ENCODE measurements at regions not wholly inside any gene's neighbourhood (a gene's known extent, or its start where the extent isn't known, plus 50 kb on each side); places are given as distances from the start of the nearest gene placed in this dataset.

DNA sequence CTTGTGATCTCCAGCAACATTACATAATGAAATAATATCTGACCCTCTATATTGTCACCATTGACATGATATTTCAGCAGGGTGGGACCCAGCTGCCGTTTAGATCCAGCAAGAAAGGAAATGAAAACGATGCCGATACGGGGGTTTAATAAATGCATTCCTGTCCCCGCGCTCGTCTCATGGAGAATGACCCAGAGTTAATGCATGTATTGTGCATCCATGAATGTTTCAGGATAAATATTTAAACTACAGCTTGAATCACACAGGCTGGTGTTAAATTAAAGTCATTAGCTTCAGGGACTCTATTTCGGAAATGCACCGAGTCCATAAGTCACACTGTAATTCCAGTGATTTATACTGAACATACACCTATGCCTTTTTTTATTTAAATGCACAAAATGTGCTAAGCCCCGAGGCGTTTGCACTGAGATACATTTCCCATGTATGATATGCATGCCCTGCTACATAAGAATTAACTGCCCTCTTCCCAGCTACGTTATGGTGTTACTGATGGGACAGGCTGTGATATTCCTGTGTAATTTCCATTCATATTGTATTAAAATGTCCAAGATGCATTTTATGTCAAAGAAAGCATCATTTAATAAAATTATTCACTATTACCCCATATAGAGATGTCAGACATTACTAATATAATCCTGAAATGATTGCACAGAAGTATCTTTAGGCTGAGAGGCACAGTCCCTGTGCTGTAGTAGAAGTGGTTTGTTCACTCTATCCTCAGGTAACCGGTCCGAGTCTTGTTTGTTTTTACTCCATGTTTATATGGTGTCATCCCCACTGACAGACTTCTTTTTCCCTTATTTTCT, 109.3 kb upstream of the ZNF516 start:
- POLR2A ChIA-PET (ENCODE audit: partially characterized antibody), result no interaction called here
- H4K5ac ChIP-seq (ENCODE audit: insufficient read length, low read depth, low read length), result no peak overlapping the region
- FAIRE-seq, result no peak
- no peak overlapping the region for H3K23ac ChIP-seq (ENCODE audit: insufficient read length)
- no peak overlapping the region for H2AFZ ChIP-seq (ENCODE audit: low read length)
- H3K27ac ChIP-seq (ENCODE audit: low read depth, low read length), result no peak overlapping the region
- no peak overlapping the region for H2BK15ac ChIP-seq (ENCODE audit: low read length)
- H3K56ac ChIP-seq (replicated peaks; ENCODE audit: insufficient read length, low read depth, low read length), result no peak overlapping the region
- H2BK20ac ChIP-seq (ENCODE audit: low read length), result no peak overlapping the region
- H3K4me1 ChIP-seq (replicated peaks in 1 of 4; ENCODE audit: control insufficient read depth in 3 of 4, insufficient read depth in 4 of 4, low read length in 3 of 4), result no peaks in the 10 kb centered on the region
- no peak overlapping the region for H4K8ac ChIP-seq (ENCODE audit: extremely low read depth, insufficient read depth, low read length)
- no peak overlapping the region for H3K4me2 ChIP-seq (ENCODE audit: insufficient read depth in 1 of 2, low read depth in 2 of 2, low read length in 2 of 2)
- H3K79me1 ChIP-seq (ENCODE audit: low read depth, low read length), result no peaks in the 10 kb centered on the region
- peaks cover 7% of the 10 kb centered on the region; the same call in 1 of the 2 replicates for H3K23me2 ChIP-seq (ENCODE audit: low read depth, low read length)
- no peaks in the 10 kb centered on the region; a peak in 1 of 4 replicates for H3K9me3 ChIP-seq (ENCODE audit: insufficient read depth in 2 of 2, low read depth in 1 of 2, low read length in 1 of 2)
- peaks cover 0 to 1% of the 10 kb centered on the region in 2 experiments for H4K20me1 ChIP-seq (replicated peaks in 1 of 2; ENCODE audit: control insufficient read depth in 1 of 2, insufficient read depth in 2 of 2, low read length in 2 of 2)
- no peaks in the 10 kb centered on the region for H3K27me3 ChIP-seq (replicated peaks in 1 of 4; ENCODE audit: control insufficient read depth in 3 of 4, extremely low read depth in 1 of 4, insufficient read depth in 3 of 4, low read length in 3 of 4)
- DNase-seq (ENCODE audit: low read depth in 1 of 2, low spot score in 2 of 2), result no peak
- no peaks in the 10 kb centered on the region for H3K36me3 ChIP-seq (ENCODE audit: control insufficient read depth in 2 of 4, insufficient read depth in 4 of 4, low read length in 3 of 4)
- CTCF ChIA-PET (ENCODE audit: partially characterized antibody), result interaction anchor here (0.6 kb wide), 1 partner anchor 395 kb away, joined by 5 read pairs; no protein-coding TSS in a partner anchor
- no peak overlapping the region for H3K14ac ChIP-seq (ENCODE audit: insufficient read length)
- no peak overlapping the region for H3K4me3 ChIP-seq (ENCODE audit: extremely low read depth in 1 of 4, insufficient read depth in 2 of 4, low read depth in 3 of 4, low read length in 4 of 4)
- no peak overlapping the region for H3K4ac ChIP-seq (replicated peaks; ENCODE audit: insufficient read length, low read depth, low read length)
- no peak overlapping the region for H4K91ac ChIP-seq (replicated peaks; ENCODE audit: insufficient read length, low read length)
- H3K79me2 ChIP-seq (ENCODE audit: control insufficient read depth in 1 of 2, insufficient read depth in 2 of 2, low read length in 2 of 2), result no peaks in the 10 kb centered on the region
- 88% methylated on average over 14 of the region's 14 CpGs; no CpG with 5 or more reads in 1 of the 2 experiments for WGBS, 2 experiments (ENCODE audit: extremely low coverage in 1 of 2, insufficient coverage in 1 of 2, insufficient read length in 1 of 2, insufficient replicate concordance in 2 of 2, low coverage in 1 of 2, low lambda C conversion rate in 2 of 2, missing lambda C conversion rate in 1 of 2)
- H2AK5ac ChIP-seq (ENCODE audit: low read depth, low read length), result no peak overlapping the region
- H3K9ac ChIP-seq (replicated peaks in 1 of 4; ENCODE audit: extremely low read depth in 1 of 4, low read depth in 3 of 4, low read length in 3 of 4), result no peak overlapping the region
- no peak overlapping the region for H2BK12ac ChIP-seq (ENCODE audit: low read depth, low read length)
- H2BK120ac ChIP-seq (replicated peaks; ENCODE audit: low read depth, low read length), result no peak overlapping the region
- TF ChIP-seq ASH2L (IDR thresholded peaks at IDR 0.05; ENCODE audit: low read length), result no peak
- TF ChIP-seq BACH1 (IDR thresholded peaks at IDR 0.05; ENCODE audit: low read length), result no peak
- no peak for TF ChIP-seq RAD21 (IDR thresholded peaks at IDR 0.05 in 1 of 2, conservative IDR thresholded peaks at IDR 0.05 in 1 of 2; ENCODE audit: low read depth in 2 of 2, low read length in 2 of 2)
- TF ChIP-seq, protein P1, sequence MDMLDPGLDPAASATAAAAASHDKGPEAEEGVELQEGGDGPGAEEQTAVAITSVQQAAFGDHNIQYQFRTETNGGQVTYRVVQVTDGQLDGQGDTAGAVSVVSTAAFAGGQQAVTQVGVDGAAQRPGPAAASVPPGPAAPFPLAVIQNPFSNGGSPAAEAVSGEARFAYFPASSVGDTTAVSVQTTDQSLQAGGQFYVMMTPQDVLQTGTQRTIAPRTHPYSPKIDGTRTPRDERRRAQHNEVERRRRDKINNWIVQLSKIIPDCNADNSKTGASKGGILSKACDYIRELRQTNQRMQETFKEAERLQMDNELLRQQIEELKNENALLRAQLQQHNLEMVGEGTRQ (IDR thresholded peaks at IDR 0.05; ENCODE audit: low read length), result no peak
- no peak for TF ChIP-seq EP300 (IDR thresholded peaks at IDR 0.05; ENCODE audit: borderline replicate concordance in 1 of 2, low read depth in 2 of 2, low read length in 2 of 2)
- TF ChIP-seq CHD2 (IDR thresholded peaks at IDR 0.05; ENCODE audit: low read length), result no peak
- no peak for TF ChIP-seq KDM1A (IDR thresholded peaks at IDR 0.05; ENCODE audit: borderline replicate concordance, low read length)
- no peak for TF ChIP-seq POU5F1 (IDR thresholded peaks at IDR 0.05; ENCODE audit: low read depth, low read length)
- no peak for TF ChIP-seq ZNF274 (IDR thresholded peaks at IDR 0.05; ENCODE audit: borderline replicate concordance, extremely low read depth, low read length)
- TF ChIP-seq BCL11A (IDR thresholded peaks at IDR 0.05; ENCODE audit: low read depth in 2 of 2, low read length in 2 of 2), result no peak
- TF ChIP-seq CEBPB (IDR thresholded peaks at IDR 0.05; ENCODE audit: low read depth, low read length), result no peak
- no peak overlapping the region for H2BK5ac ChIP-seq (ENCODE audit: low read depth, low read length)
- H3K18ac ChIP-seq (ENCODE audit: extremely low read depth, low read length), result no peak overlapping the region

Measured in H1 (cell line).